ENCODE measurements at regions not wholly inside any gene's neighbourhood (a gene's known extent, or its start where the extent isn't known, plus 50 kb on each side); places are given as distances from the start of the nearest gene placed in this dataset.

GRCh38 chr7:12898620-12899019, 211.2 kb downstream of the ARL4A start:
- Mint-ChIP-seq H3K27me3 (no peaks in the 10 kb centered on the region), H3K27ac (no peak overlapping the region), H3K4me3 (no peak overlapping the region), H3K9me3 (ENCODE audit: insufficient read depth) (no peaks in the 10 kb centered on the region), H3K4me1 (no peaks in the 10 kb centered on the region)
- no peaks in the 10 kb centered on the region for H3K79me2 ChIP-seq (ENCODE audit: control insufficient read depth, insufficient read depth, low read length)
- ATAC-seq (ENCODE audit: low read depth) (no peak), DNase-seq (no peak)
- no peak overlapping the region for H3K9ac ChIP-seq (ENCODE audit: low read length)
- CTCF ChIA-PET: no interaction called here
- no peaks in the 10 kb centered on the region for H4K20me1 ChIP-seq (ENCODE audit: control insufficient read depth, insufficient read depth, low read length, poor library complexity, severe bottlenecking)
- 100% methylated on average over 1 of the region's 3 CpGs for WGBS (ENCODE audit: insufficient coverage)
- H3K9me3 ChIP-seq (ENCODE audit: control extremely low read depth in 1 of 3, control insufficient read depth in 2 of 3, insufficient read depth in 1 of 3, low read length in 2 of 3): no peaks in the 10 kb centered on the region
- no peak overlapping the region for H3K4me2 ChIP-seq (replicated peaks; ENCODE audit: low read depth, low read length, poor library complexity, severe bottlenecking)
- no peak overlapping the region for H2AFZ ChIP-seq (ENCODE audit: insufficient read depth, low read depth, low read length, poor library complexity, severe bottlenecking)
- TF ChIP-seq EZH2 (IDR thresholded peaks at IDR 0.05; ENCODE audit: borderline replicate concordance, insufficient read depth, low read depth, low read length, poor library complexity, severe bottlenecking): no peak
- no peak for TF ChIP-seq CTCF (IDR thresholded peaks at IDR 0.05)
- no peak overlapping the region for H3K27ac ChIP-seq (ENCODE audit: low read length in 2 of 2)
- H3K4me3 ChIP-seq (ENCODE audit: control extremely low read depth in 1 of 5, extremely low read depth in 1 of 5, insufficient read depth in 1 of 5, low read depth in 2 of 5, low read length in 4 of 5): no peak overlapping the region
- POLR2A ChIA-PET: no interaction called here
- H3K27me3 ChIP-seq (replicated peaks in 1 of 4; ENCODE audit: control extremely low read depth in 1 of 4, control insufficient read depth in 3 of 4, insufficient read depth in 4 of 4, low read length in 3 of 4): no peaks in the 10 kb centered on the region
- intact Hi-C loops (cut with micrococcal nuclease): no loop called here
- H3K4me1 ChIP-seq (ENCODE audit: control insufficient read depth in 2 of 2, insufficient read depth in 2 of 2, low read length in 2 of 2): no peaks in the 10 kb centered on the region
- no peaks in the 10 kb centered on the region for H3K36me3 ChIP-seq (replicated peaks in 1 of 2; ENCODE audit: control extremely low read depth in 1 of 2, control insufficient read depth in 1 of 2, extremely low read depth in 1 of 2, insufficient read depth in 2 of 2, low read length in 1 of 2)

- Histone ChIP-seq H3K4me2 (replicated peaks; ENCODE audit: low read depth, low read length, poor library complexity, severe bottlenecking) (no peak overlapping the region), H3K9me3 (ENCODE audit: control extremely low read depth in 1 of 3, control insufficient read depth in 2 of 3, insufficient read depth in 1 of 3, low read length in 2 of 3) (no peaks in the 10 kb centered on the region), H3K4me1 (ENCODE audit: control insufficient read depth in 2 of 2, insufficient read depth in 2 of 2, low read length in 2 of 2) (no peaks in the 10 kb centered on the region), H3K36me3 (replicated peaks in 1 of 2; ENCODE audit: control extremely low read depth in 1 of 2, control insufficient read depth in 1 of 2, extremely low read depth in 1 of 2, insufficient read depth in 2 of 2, low read length in 1 of 2) (no peaks in the 10 kb centered on the region), H4K20me1 (ENCODE audit: control insufficient read depth, insufficient read depth, low read length, poor library complexity, severe bottlenecking) (no peaks in the 10 kb centered on the region), H2AFZ (ENCODE audit: insufficient read depth, low read depth, low read length, poor library complexity, severe bottlenecking) (no peak overlapping the region), H3K27me3 (replicated peaks in 1 of 4; ENCODE audit: control extremely low read depth in 1 of 4, control insufficient read depth in 3 of 4, insufficient read depth in 4 of 4, low read length in 3 of 4) (no peaks in the 10 kb centered on the region), H3K9ac (ENCODE audit: low read length) (no peak overlapping the region), H3K79me2 (ENCODE audit: control insufficient read depth, insufficient read depth, low read length) (no peaks in the 10 kb centered on the region), H3K27ac (ENCODE audit: low read length in 2 of 2) (no peak overlapping the region), H3K4me3 (ENCODE audit: control extremely low read depth in 1 of 5, extremely low read depth in 1 of 5, insufficient read depth in 1 of 5, low read depth in 2 of 5, low read length in 4 of 5) (no peak overlapping the region)
- no peaks in the 10 kb centered on the region for H3K9me3 Mint-ChIP-seq (ENCODE audit: insufficient read depth)
- intact Hi-C loops (cut with micrococcal nuclease): no loop called here
- TF ChIP-seq CTCF (IDR thresholded peaks at IDR 0.05) (no peak), EZH2 (IDR thresholded peaks at IDR 0.05; ENCODE audit: borderline replicate concordance, insufficient read depth, low read depth, low read length, poor library complexity, severe bottlenecking) (no peak)
- H3K27me3 Mint-ChIP-seq: no peaks in the 10 kb centered on the region
- H3K4me1 Mint-ChIP-seq: no peaks in the 10 kb centered on the region
- no peak overlapping the region for H3K27ac Mint-ChIP-seq
- DNase-seq: no peak
- H3K4me3 Mint-ChIP-seq: no peak overlapping the region
- ATAC-seq (ENCODE audit: low read depth): no peak
- ChIA-PET POLR2A (no interaction called here), CTCF (no interaction called here)
- WGBS (ENCODE audit: insufficient coverage): no CpG with 5 or more reads among the region's 5 CpGs
These were observed 218.2 kb downstream of the ARL4A start for GRCh38 chr7:12905671-12906070.
